Panc1 (cell line): ENCODE measurements at regions not wholly inside any gene's neighbourhood (a gene's known extent, or its start where the extent isn't known, plus 50 kb on each side); places are given as distances from the start of the nearest gene placed in this dataset.
"Not testable (repeated sequence)": the region's sequence is repeated elsewhere in the genome, so short reads cannot be mapped to it uniquely, and the experiment has no call there.

Experiments
- ATAC-seq: fragments of 200-7000 bp; cut with Tn5 transposase; 2 replicates; pipeline ENCODE4 v1.9.1; 2020; ENCODE audit warnings: mild to moderate bottlenecking, moderate library complexity
- BruUV-seq: library from RNA; stranded (reverse); fragments of 400-500 nt; replicated peaks from 2 replicates; lab custom pipeline; 2021; lab: Mats Ljungman, UMichigan
- CTCF ChIA-PET: fragments of 300-600 bp; sonication (Branson Sonifier 250); formaldehyde crosslinking; loops from one replicate; lab custom pipeline; 2022; ENCODE audit warnings: antibody characterized with exemption; lab: Charles Lee
- POLR2A ChIA-PET: fragments of 300-600 bp; sonication (Branson Sonifier 250); formaldehyde crosslinking; loops from one replicate; lab custom pipeline; 2022; ENCODE audit warnings: antibody characterized with exemption; lab: Charles Lee
- DNase-seq: peaks from one replicate; pipeline ENCODE4 v3.0.0-alpha.2; 2010; ENCODE audit warnings: low read depth, low spot score
- H3K27ac ChIP-seq: 2 replicates; pipeline ENCODE4 v1.5.1; 2011; ENCODE audit warnings: mild to moderate bottlenecking, low read length, inconsistent platforms
- H3K27me3 ChIP-seq: fragments of 200-500 bp; sonication (Bioruptor generic); 2 replicates; pipeline ENCODE4 v1.6.0; 2014; ENCODE audit warnings: low read length, inconsistent platforms; ENCODE audit not compliant: control insufficient read depth, insufficient read depth
- H3K36me3 ChIP-seq: fragments of 200-500 bp; sonication (Bioruptor generic); 2 replicates; pipeline ENCODE4 v1.5.1; 2014; ENCODE audit warnings: inconsistent platforms, mild to moderate bottlenecking, low read length, moderate library complexity; ENCODE audit not compliant: control insufficient read depth, insufficient read depth
- H3K4me1 ChIP-seq: 2 replicates; pipeline ENCODE4 v1.5.1; 2011; ENCODE audit warnings: inconsistent platforms, mild to moderate bottlenecking, low read length, moderate library complexity; ENCODE audit not compliant: control insufficient read depth, insufficient read depth
- H3K4me3 ChIP-seq, 2 experiments: 2 replicates each; pipeline ENCODE4 v1.5.1; 2011 to 2012; ENCODE audit warnings: low read depth in 2 of 2, low read length in 2 of 2, mild to moderate bottlenecking in 2 of 2, inconsistent platforms in 1 of 2, moderate library complexity in 1 of 2
- H3K9me3 ChIP-seq: fragments of 200-500 bp; sonication (Bioruptor generic); 2 replicates; pipeline ENCODE4 v1.5.1; 2014; ENCODE audit warnings: low read depth, mild to moderate bottlenecking, inconsistent platforms, low read length, moderate library complexity; ENCODE audit not compliant: control insufficient read depth, insufficient read depth
- CTCF ChIP-seq: fragments of 450-650 bp; IDR thresholded peaks from 2 replicates; pipeline ENCODE4 v1.5.1; 2017; ENCODE audit warnings: mild to moderate bottlenecking
- POLR2AphosphoS5 ChIP-seq: IDR thresholded peaks from 2 replicates; pipeline ENCODE4 v1.6.1; 2012; ENCODE audit warnings: mild to moderate bottlenecking, low read depth, low read length, moderate library complexity
- REST ChIP-seq, 2 experiments: IDR thresholded peaks; 2 replicates each; pipeline ENCODE4 v1.6.1; 2011 to 2012; ENCODE audit warnings: low read depth in 2 of 2, control low read depth in 1 of 2, low read length in 1 of 2, mild to moderate bottlenecking in 1 of 2, moderate library complexity in 1 of 2; ENCODE audit not compliant: insufficient read depth in 1 of 2
- SIN3A ChIP-seq: IDR thresholded peaks from 2 replicates; pipeline ENCODE4 v1.6.1; 2012; ENCODE audit warnings: low read depth, mild to moderate bottlenecking, low read length, moderate library complexity, borderline replicate concordance; ENCODE audit not compliant: insufficient read depth
- TCF7L2 ChIP-seq: IDR thresholded peaks from 2 replicates; pipeline ENCODE4 v1.6.1; 2011; ENCODE audit warnings: mild to moderate bottlenecking, low read depth, low read length, inconsistent platforms
- in situ Hi-C: cut with HindIII; loops from 2 replicates; pipeline ENCODE4 v1.10.0; 2016; ENCODE audit warnings: low sequenced_read_pairs, low pct_unique_long_range_greater_than_20kb
- intact Hi-C: fragments of 100-400 bp; cut with micrococcal nuclease; formaldehyde crosslinking; loops from one replicate; pipeline ENCODE4 v1.10.0; 2022; ENCODE audit not compliant: unreplicated experiment

- ATAC-seq, in situ Hi-C loops, H3K27me3 ChIP-seq, POLR2A ChIA-PET, H3K9me3 ChIP-seq, CTCF ChIA-PET, BruUV-seq, H3K36me3 ChIP-seq, H3K4me3 ChIP-seq, DNase-seq, H3K27ac ChIP-seq, H3K4me1 ChIP-seq, intact Hi-C loops: not testable (repeated sequence)
Observed at GRCh38 chr20:25987928-25988560, 291.4 kb upstream of the ZNF337 start.

- Histone ChIP-seq H3K27me3 (no peaks in the 10 kb centered on the region), H3K4me3 (no peak overlapping the region), H3K27ac (no peak overlapping the region), H3K9me3 (no peaks in the 10 kb centered on the region), H3K4me1 (no peaks in the 10 kb centered on the region), H3K36me3 (no peaks in the 10 kb centered on the region)
- intact Hi-C loops: no loop called here
- POLR2A ChIA-PET: no interaction called here
- ATAC-seq: no peak
- BruUV-seq: no TSS peak
- in situ Hi-C loops: no loop called here
- CTCF ChIA-PET: no interaction called here
- DNase-seq: peak; percentile 2
- TF ChIP-seq SIN3A: no peak
- no peak for TF ChIP-seq POLR2AphosphoS5
- no peak for TF ChIP-seq REST (IDR thresholded peaks at IDR 0.05; ENCODE audit: insufficient read depth in 1 of 2, low read depth in 2 of 2, low read length in 1 of 2)
- no peak for TF ChIP-seq TCF7L2
- TF ChIP-seq CTCF: no peak
Observed at GRCh38 chr20:25987073-25987927, 290.6 kb upstream of the ZNF337 start.

- ATAC-seq (no peak), DNase-seq (no peak)
- CTCF ChIA-PET: no interaction called here
- no TSS peak for BruUV-seq
- POLR2A ChIA-PET: no interaction called here
- no peaks in the 10 kb centered on the region for H3K27me3 ChIP-seq
- H3K27ac ChIP-seq: no peak overlapping the region
- H3K36me3 ChIP-seq: no peaks in the 10 kb centered on the region
- no peak overlapping the region for H3K4me3 ChIP-seq
- no peaks in the 10 kb centered on the region for H3K4me1 ChIP-seq
- intact Hi-C loops: no loop called here
- no peak for TF ChIP-seq SIN3A
- no peak for TF ChIP-seq REST (IDR thresholded peaks at IDR 0.05; ENCODE audit: insufficient read depth in 1 of 2, low read depth in 2 of 2, low read length in 1 of 2)
- no peak for TF ChIP-seq TCF7L2
- no peak for TF ChIP-seq POLR2AphosphoS5
- TF ChIP-seq CTCF: no peak
- H3K9me3 ChIP-seq: no peaks in the 10 kb centered on the region
- in situ Hi-C loops: no loop called here
Observed at GRCh38 chr20:25985597-25985996, 288.9 kb upstream of the ZNF337 start.
